Activated T-cell treated with anti-CD3 and anti-CD28 coated beads for 48 hours (primary cell): ENCODE measurements at regions not wholly inside any gene's neighbourhood (a gene's known extent, or its start where the extent isn't known, plus 50 kb on each side); places are given as distances from the start of the nearest gene placed in this dataset.

Source experiments
- DNase-seq: peaks from one replicate; pipeline ENCODE4 v3.0.0-alpha.2; 2020; ENCODE audit warnings: low read depth

GRCh38 chr4:56757821-56758411 is 63.6 kb downstream of the SPINK2 start:
- peak; percentile 65 for DNase-seq

- no peak for DNase-seq
Measured at GRCh38 chr4:56757261-56757746, 64.2 kb downstream of the SPINK2 start.

- DNase-seq = no peak
Measured at GRCh38 chr4:56755901-56756300, 65.6 kb downstream of the SPINK2 start.

- no peak for DNase-seq
Measured at GRCh38 chr4:56752985-56753384, 68.5 kb downstream of the SPINK2 start.

- DNase-seq = no peak
Measured at GRCh38 chr4:56750231-56750630, 69.1 kb upstream of the HOPX start.

GRCh38 chr4:56748271-56748670 is 67.2 kb upstream of the HOPX start:
- DNase-seq = no peak

GRCh38 chr4:56746639-56747038 is 65.5 kb upstream of the HOPX start:
- no peak for DNase-seq

- DNase-seq = no peak
Measured at GRCh38 chr4:56745042-56745441, 63.9 kb upstream of the HOPX start.

- DNase-seq = no peak
Measured at GRCh38 chr4:56744030-56744429, 62.9 kb upstream of the HOPX start.

- no peak for DNase-seq
Measured at GRCh38 chr4:56743550-56743949, 62.5 kb upstream of the HOPX start.

- DNase-seq = no peak
Measured at GRCh38 chr4:56742080-56742871, 61.2 kb upstream of the HOPX start.

- no peak for DNase-seq
Measured at GRCh38 chr4:56741595-56741994, 60.5 kb upstream of the HOPX start.

- no peak for DNase-seq
Measured at GRCh38 chr4:56739066-56739777, 58.1 kb upstream of the HOPX start.

- no peak for DNase-seq
Measured at GRCh38 chr4:56737666-56738065, 56.6 kb upstream of the HOPX start.

GRCh38 chr4:56733352-56733751 is 52.3 kb upstream of the HOPX start:
- no peak for DNase-seq

- no peak for DNase-seq
Measured at GRCh38 chr4:56732301-56732700, 51.2 kb upstream of the HOPX start.

- DNase-seq = no peak
Measured at GRCh38 chr4:56731857-56732256, 50.8 kb upstream of the HOPX start.
